A549 (cell line): ENCODE measurements at regions not wholly inside any gene's neighbourhood (a gene's known extent, or its start where the extent isn't known, plus 50 kb on each side); places are given as distances from the start of the nearest gene placed in this dataset.

ENCODE experiments used
- ATAC-seq, 2 experiments: fragments of 200-7000 bp in 1 of 2; fragments of >200 bp in 1 of 2; cut with Nextera tagmentation in 1 of 2; cut with Tn5 transposase in 1 of 2; 3 replicates each; pipeline versions ENCODE4 v1.8.0 to v1.9.1; 2018 to 2020; ENCODE audit warnings: mild to moderate bottlenecking in 1 of 2, moderate library complexity in 1 of 2
- CTCF ChIA-PET: fragments of 300-600 bp; sonication (Branson Sonifier 250); formaldehyde crosslinking; extraction: SDS; loops from one replicate; lab custom pipeline; 2021; ENCODE audit warnings: antibody characterized with exemption, inconsistent platforms; lab: Yijun Ruan, JAX
- POLR2A ChIA-PET: fragments of 350-600 bp; formaldehyde crosslinking; extraction: SDS; loops from one replicate; lab custom pipeline; 2021; ENCODE audit warnings: antibody characterized with exemption, inconsistent platforms; lab: Yijun Ruan, JAX
- DNase-seq, 2 experiments: peaks; one replicate each; pipeline versions ENCODE4 v3.0.0 to v3.0.0-alpha.2; 2011 to 2016; ENCODE audit warnings: low read depth in 1 of 2, low spot score in 1 of 2
- FAIRE-seq: peaks from 2 replicates; lab custom pipeline; 2011; peaks lifted over from hg19 to GRCh38; lab: Jason Lieb, UNC
- H3K27ac ChIP-seq, 2 experiments: fragments of >200 bp; sonication (Bioruptor Twin); formaldehyde crosslinking; 3 replicates each; pipeline ENCODE4 v1.5.1; 2016 to 2017
- H3K4me1 ChIP-seq: fragments of >200 bp; sonication (Bioruptor Twin); formaldehyde crosslinking; 3 replicates; pipeline ENCODE4 v1.6.1; 2016
- H3K4me2 ChIP-seq: fragments of >200 bp; sonication (Bioruptor Twin); formaldehyde crosslinking; 3 replicates; pipeline ENCODE4 v1.6.1; 2016
- H3K4me3 ChIP-seq: fragments of >200 bp; sonication (Bioruptor Twin); formaldehyde crosslinking; 3 replicates; pipeline ENCODE4 v1.5.1; 2016
- H3K9me3 ChIP-seq: fragments of >200 bp; sonication (Bioruptor Twin); formaldehyde crosslinking; 3 replicates; pipeline ENCODE4 v1.6.1; 2016
- BCL3 ChIP-seq: fragments of >200 bp; sonication (Bioruptor Twin); formaldehyde crosslinking; IDR thresholded peaks from 3 replicates; pipeline ENCODE4 v1.6.1; 2016
- BHLHE40 ChIP-seq: IDR thresholded peaks from 2 replicates; pipeline ENCODE4 v1.6.1; 2012; ENCODE audit warnings: low read depth, low read length, inconsistent platforms
- CBX8 ChIP-seq: fragments of 200-600 bp; sonication (generic); IDR thresholded peaks from 2 replicates; pipeline ENCODE4 v1.6.1; 2016
- CHD4 ChIP-seq: fragments of 200-600 bp; sonication (generic); IDR thresholded peaks from 2 replicates; pipeline ENCODE4 v1.6.1; 2016; ENCODE audit warnings: antibody characterized with exemption, mild to moderate bottlenecking, borderline replicate concordance
- EHF ChIP-seq: fragments of 250-450 bp; sonication (Bioruptor Pico); IDR thresholded peaks from 2 replicates; pipeline ENCODE4 v1.5.0; 2020; ENCODE audit warnings: mild to moderate bottlenecking
- ELK1 ChIP-seq: fragments of 150-350 bp; IDR thresholded peaks from 2 replicates; pipeline ENCODE4 v1.6.1; 2014; ENCODE audit warnings: low read depth, mild to moderate bottlenecking, low read length
- FOSL2 ChIP-seq, 2 experiments: fragments of 450-650 bp in 1 of 2; fragments of >200 bp in 1 of 2; sonication (Bioruptor Twin) in 1 of 2; formaldehyde crosslinking; IDR thresholded peaks; 2 replicates each; pipeline versions ENCODE4 v1.5.0 to v1.6.1; 2016 to 2020; ENCODE audit warnings: mild to moderate bottlenecking in 1 of 2, moderate library complexity in 1 of 2
- GATA3 ChIP-seq: IDR thresholded peaks from 2 replicates; pipeline ENCODE4 v1.6.1; 2012; ENCODE audit warnings: borderline replicate concordance
- HDAC2 ChIP-seq: fragments of 200-600 bp; sonication (generic); IDR thresholded peaks from 2 replicates; pipeline ENCODE4 v1.6.1; 2016
- HMGXB4 ChIP-seq: fragments of 250-450 bp; sonication (Bioruptor Pico); IDR thresholded peaks from 2 replicates; pipeline ENCODE4 v1.5.0; 2021; ENCODE audit warnings: mild to moderate bottlenecking, moderate library complexity, borderline replicate concordance
- HOXB5 ChIP-seq: fragments of 250-450 bp; sonication (Bioruptor Pico); IDR thresholded peaks from 2 replicates; pipeline ENCODE4 v1.5.0; 2020; ENCODE audit warnings: mild to moderate bottlenecking, moderate library complexity
- JUNB ChIP-seq: fragments of >200 bp; sonication (Bioruptor Twin); formaldehyde crosslinking; IDR thresholded peaks from 2 replicates; pipeline ENCODE4 v1.6.1; 2016
- MAFK ChIP-seq: fragments of 450-650 bp; IDR thresholded peaks from 2 replicates; pipeline ENCODE4 v1.6.1; 2014; ENCODE audit not compliant: partially characterized antibody
- MYC ChIP-seq: IDR thresholded peaks from 2 replicates; pipeline ENCODE4 v1.6.1; 2012; ENCODE audit warnings: mild to moderate bottlenecking, inconsistent platforms, low read length, improper control_type of control experiment, borderline replicate concordance
- NFE2L2 ChIP-seq: fragments of 150-350 bp; conservative IDR thresholded peaks from 2 replicates; pipeline ENCODE4 v1.6.1; 2014; ENCODE audit warnings: low read length
- SMC3 ChIP-seq: fragments of >200 bp; sonication (Bioruptor Twin); formaldehyde crosslinking; IDR thresholded peaks from 3 replicates; pipeline ENCODE4 v1.6.1; 2018; ENCODE audit warnings: inconsistent platforms
- SREBF2 ChIP-seq: fragments of 450-650 bp; IDR thresholded peaks from 2 replicates; pipeline ENCODE4 v1.6.1; 2014; ENCODE audit warnings: mild to moderate bottlenecking, moderate library complexity
- USF2 ChIP-seq: fragments of 450-650 bp; IDR thresholded peaks from 2 replicates; pipeline ENCODE4 v1.6.1; 2014; ENCODE audit warnings: antibody characterized with exemption
- ZC3H11A ChIP-seq: fragments of 450-650 bp; IDR thresholded peaks from 2 replicates; pipeline ENCODE4 v1.6.1; 2014; ENCODE audit warnings: antibody characterized with exemption, mild to moderate bottlenecking
- ZNF302 ChIP-seq: fragments of 250-450 bp; sonication (Bioruptor Pico); IDR thresholded peaks from 2 replicates; pipeline ENCODE4 v1.9.0; 2021; ENCODE audit warnings: inconsistent platforms, mild to moderate bottlenecking, moderate library complexity
- ZSCAN20 ChIP-seq: fragments of 250-450 bp; sonication (Bioruptor Pico); IDR thresholded peaks from 2 replicates; pipeline ENCODE4 v1.8.0; 2022; ENCODE audit warnings: mild to moderate bottlenecking, moderate library complexity
- WGBS: methylation state at CpG from one replicate; pipeline ENCODE4 v1.1.6; 2017; ENCODE audit errors: missing lambda C conversion rate; 5-methylcytosine and 5-hydroxymethylcytosine counted together

- ChIA-PET POLR2A (no interaction called here), CTCF (interaction anchor here (0.6 to 2.0 kb wide), 4 partner anchors 11 to 71 kb away, joined by 3 to 9 read pairs (median 4); no protein-coding TSS in a partner anchor)
- ATAC-seq (no peak), FAIRE-seq (no peak), DNase-seq (no peak)
- H3K4me1 ChIP-seq = no peaks in the 10 kb centered on the region
- no peak overlapping the region for H3K4me2 ChIP-seq
- TF ChIP-seq USF2 (no peak), GATA3 (no peak), SMC3 (no peak), BHLHE40 (no peak), ELK1 (no peak), BCL3 (no peak), CHD4 (no peak), CBX8 (no peak), NFE2L2 (no peak), ZSCAN20 (CRISPR knock-in tag) (no peak), ZC3H11A (no peak), JUNB (no peak), HOXB5 (CRISPR knock-in tag) (no peak), EHF (CRISPR knock-in tag) (no peak)
- H3K4me3 ChIP-seq = no peak overlapping the region
- 53% methylated on average over 2 of the region's 2 CpGs for WGBS
- no peaks in the 10 kb centered on the region for H3K9me3 ChIP-seq
- no peak overlapping the region for H3K27ac ChIP-seq
These were observed 211.0 kb upstream of the LMCD1 start for GRCh38 chr3:8290611-8291010.

GRCh38 chr3:8296461-8296860 lies 205.2 kb upstream of the LMCD1 start:
- no peak overlapping the region for H3K4me2 ChIP-seq
- no peak for ATAC-seq
- no peak for FAIRE-seq
- TF ChIP-seq USF2 = no peak
- TF ChIP-seq FOSL2 (IDR thresholded peaks at IDR 0.05) = no peak
- no peak for TF ChIP-seq FOSL2 (CRISPR knock-in tag; IDR thresholded peaks at IDR 0.05)
- TF ChIP-seq ZC3H11A = no peak
- H3K4me3 ChIP-seq = no peak overlapping the region
- ChIA-PET POLR2A (no interaction called here), CTCF (no interaction called here)
- no peak for DNase-seq
- H3K27ac ChIP-seq = no peak overlapping the region
- H3K9me3 ChIP-seq = no peaks in the 10 kb centered on the region
- H3K4me1 ChIP-seq = no peaks in the 10 kb centered on the region
- WGBS = 58% methylated on average over 2 of the region's 2 CpGs

GRCh38 chr3:8298021-8298954 lies 203.3 kb upstream of the LMCD1 start:
- H3K9me3 ChIP-seq = no peaks in the 10 kb centered on the region
- WGBS = 50% methylated on average over 9 of the region's 9 CpGs
- TF ChIP-seq SREBF2 (no peak), FOSL2 (IDR thresholded peaks at IDR 0.05) (no peak), FOSL2 (CRISPR knock-in tag; IDR thresholded peaks at IDR 0.05) (no peak), HMGXB4 (CRISPR knock-in tag) (no peak), ZNF302 (no peak), MYC (no peak), BHLHE40 (no peak), MAFK (no peak), NFE2L2 (no peak), HDAC2 (no peak)
- DNase-seq = no peak
- H3K27ac ChIP-seq = no peak overlapping the region
- no peaks in the 10 kb centered on the region for H3K4me1 ChIP-seq
- ChIA-PET CTCF (interaction anchor here (0.8 kb wide), 1 partner anchor 60 kb away, joined by 3 read pairs; no protein-coding TSS in a partner anchor), POLR2A (no interaction called here)
- no peak for ATAC-seq
- H3K4me2 ChIP-seq = no peak overlapping the region
- FAIRE-seq = no peak
- no peak overlapping the region for H3K4me3 ChIP-seq
